NB4 (cell line): ENCODE measurements at regions not wholly inside any gene's neighbourhood (a gene's known extent, or its start where the extent isn't known, plus 50 kb on each side); places are given as distances from the start of the nearest gene placed in this dataset.

Source experiments
- DNase-seq: peaks from one replicate; pipeline ENCODE4 v3.0.0; 2010; ENCODE audit warnings: low read depth
- H3K4me3 ChIP-seq: one replicate; pipeline ENCODE4 v1.5.1; 2011; ENCODE audit warnings: mild to moderate bottlenecking, low read depth, low read length, moderate library complexity
- MAX ChIP-seq: IDR thresholded peaks from 2 replicates; pipeline ENCODE4 v1.6.1; 2011; ENCODE audit warnings: low read depth, low read length
- MYC ChIP-seq: IDR thresholded peaks from 2 replicates; pipeline ENCODE4 v1.6.1; 2011; ENCODE audit warnings: low read depth, low read length
- POLR2A ChIP-seq: IDR thresholded peaks from 2 replicates; pipeline ENCODE4 v1.6.1; 2011; ENCODE audit warnings: mild to moderate bottlenecking; ENCODE audit not compliant: insufficient read length; ENCODE audit errors: extremely low read depth
- TF ChIP-seq, protein P1 (sequence below): IDR thresholded peaks from one replicate; pipeline ENCODE4 v1.5.1; 2012; ENCODE audit warnings: low read depth, low read length

- TF ChIP-seq POLR2A: no peak
- TF ChIP-seq MYC: no peak
- TF ChIP-seq, protein P1, sequence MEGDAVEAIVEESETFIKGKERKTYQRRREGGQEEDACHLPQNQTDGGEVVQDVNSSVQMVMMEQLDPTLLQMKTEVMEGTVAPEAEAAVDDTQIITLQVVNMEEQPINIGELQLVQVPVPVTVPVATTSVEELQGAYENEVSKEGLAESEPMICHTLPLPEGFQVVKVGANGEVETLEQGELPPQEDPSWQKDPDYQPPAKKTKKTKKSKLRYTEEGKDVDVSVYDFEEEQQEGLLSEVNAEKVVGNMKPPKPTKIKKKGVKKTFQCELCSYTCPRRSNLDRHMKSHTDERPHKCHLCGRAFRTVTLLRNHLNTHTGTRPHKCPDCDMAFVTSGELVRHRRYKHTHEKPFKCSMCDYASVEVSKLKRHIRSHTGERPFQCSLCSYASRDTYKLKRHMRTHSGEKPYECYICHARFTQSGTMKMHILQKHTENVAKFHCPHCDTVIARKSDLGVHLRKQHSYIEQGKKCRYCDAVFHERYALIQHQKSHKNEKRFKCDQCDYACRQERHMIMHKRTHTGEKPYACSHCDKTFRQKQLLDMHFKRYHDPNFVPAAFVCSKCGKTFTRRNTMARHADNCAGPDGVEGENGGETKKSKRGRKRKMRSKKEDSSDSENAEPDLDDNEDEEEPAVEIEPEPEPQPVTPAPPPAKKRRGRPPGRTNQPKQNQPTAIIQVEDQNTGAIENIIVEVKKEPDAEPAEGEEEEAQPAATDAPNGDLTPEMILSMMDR: no peak
- TF ChIP-seq MAX: no peak
- no peak overlapping the region for H3K4me3 ChIP-seq
- no peak for DNase-seq
These were observed 676.0 kb downstream of the SLC16A7 start for GRCh38 chr12:60271816-60272215.

DNA sequence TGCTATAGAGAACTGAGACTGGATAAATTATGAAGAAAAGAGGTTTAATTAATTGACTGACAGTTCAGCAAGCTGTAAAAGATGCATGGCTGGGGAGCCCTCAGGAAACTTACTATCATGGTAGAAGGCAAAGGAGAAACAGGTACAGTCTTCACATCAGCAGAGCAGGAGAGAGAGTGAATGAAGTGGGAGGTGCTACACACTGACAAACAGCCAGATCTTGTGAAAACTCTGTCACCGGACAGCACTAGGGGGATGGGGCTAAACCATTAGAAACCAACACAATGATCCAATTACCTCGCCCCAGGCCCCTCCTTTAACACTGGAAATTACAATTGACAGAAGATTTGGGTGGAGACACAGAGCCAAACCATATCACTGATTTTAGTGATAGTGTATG lies 682.4 kb downstream of the SLC16A7 start:
- no peak overlapping the region for H3K4me3 ChIP-seq
- TF ChIP-seq, protein P1: no peak
- TF ChIP-seq MYC: no peak
- TF ChIP-seq MAX: no peak
- no peak for TF ChIP-seq POLR2A
- no peak for DNase-seq

GRCh38 chr12:60279221-60279620 lies 683.4 kb downstream of the SLC16A7 start:
- TF ChIP-seq MAX (no peak), MYC (no peak), POLR2A (no peak)
- TF ChIP-seq, protein P1: no peak
- no peak for DNase-seq
- no peak overlapping the region for H3K4me3 ChIP-seq

DNA sequence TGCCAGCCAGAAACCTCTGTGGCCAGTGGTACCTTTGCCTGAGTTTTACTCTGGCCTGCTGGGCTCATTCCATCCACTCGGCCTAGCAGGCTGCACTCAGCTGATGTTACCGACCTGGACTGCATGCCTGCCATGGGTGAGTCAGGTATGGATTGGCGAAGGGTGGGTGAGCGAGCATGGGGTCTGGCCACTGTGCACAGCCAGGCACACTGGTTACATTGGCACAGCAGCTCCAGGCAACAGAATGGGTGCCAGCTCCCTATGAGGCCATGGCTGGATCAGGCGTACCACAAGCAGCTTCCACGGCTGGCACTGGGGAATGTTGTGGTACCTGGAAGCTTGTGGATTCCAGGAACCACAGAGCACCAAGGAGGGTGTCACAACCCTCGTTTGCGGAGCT lies 685.7 kb downstream of the SLC16A7 start:
- TF ChIP-seq, protein P1: no peak
- no peak for TF ChIP-seq POLR2A
- TF ChIP-seq MYC: no peak
- no peak for TF ChIP-seq MAX
- no peak for DNase-seq
- no peak overlapping the region for H3K4me3 ChIP-seq

DNA sequence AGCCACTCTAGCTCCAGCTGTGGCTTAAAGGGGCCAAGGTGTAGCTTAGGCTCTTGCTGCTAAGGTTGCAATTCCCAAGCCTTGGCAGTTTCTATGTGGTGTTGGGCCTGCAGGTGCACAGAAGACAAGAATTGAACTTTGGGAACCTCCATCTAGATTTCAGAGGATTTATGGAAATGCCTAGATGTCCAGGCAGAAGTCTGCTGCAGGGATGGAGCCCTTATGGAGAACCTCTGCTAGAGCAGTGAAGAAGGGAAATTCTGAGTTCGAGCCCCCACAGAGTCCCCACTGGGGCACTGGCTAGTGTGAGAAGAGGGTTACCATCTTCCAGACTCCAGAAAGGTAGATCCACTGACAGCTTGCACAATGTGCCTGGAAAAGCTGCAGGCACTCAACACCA lies 694.7 kb downstream of the SLC16A7 start:
- no peak overlapping the region for H3K4me3 ChIP-seq
- TF ChIP-seq MYC (no peak), MAX (no peak), POLR2A (no peak)
- TF ChIP-seq, protein P1: no peak
- DNase-seq: no peak

GRCh38 chr12:60308366-60308991 lies 712.6 kb downstream of the SLC16A7 start:
- DNase-seq: no peak
- H3K4me3 ChIP-seq: no peak overlapping the region
- TF ChIP-seq, protein P1: no peak
- TF ChIP-seq POLR2A: no peak
- TF ChIP-seq MYC: no peak
- no peak for TF ChIP-seq MAX
